ENCODE measurements at regions not wholly inside any gene's neighbourhood (a gene's known extent, or its start where the extent isn't known, plus 50 kb on each side); places are given as distances from the start of the nearest gene placed in this dataset.

- no peak for TF ChIP-seq CTCF (IDR thresholded peaks at IDR 0.05)
- TF ChIP-seq POLR2A (IDR thresholded peaks at IDR 0.05), result no peak
Measured at GRCh38 chr11:122494221-122494620, 161.3 kb upstream of the UBASH3B start.
